ENCODE measurements at regions not wholly inside any gene's neighbourhood (a gene's known extent, or its start where the extent isn't known, plus 50 kb on each side); places are given as distances from the start of the nearest gene placed in this dataset.

DNA sequence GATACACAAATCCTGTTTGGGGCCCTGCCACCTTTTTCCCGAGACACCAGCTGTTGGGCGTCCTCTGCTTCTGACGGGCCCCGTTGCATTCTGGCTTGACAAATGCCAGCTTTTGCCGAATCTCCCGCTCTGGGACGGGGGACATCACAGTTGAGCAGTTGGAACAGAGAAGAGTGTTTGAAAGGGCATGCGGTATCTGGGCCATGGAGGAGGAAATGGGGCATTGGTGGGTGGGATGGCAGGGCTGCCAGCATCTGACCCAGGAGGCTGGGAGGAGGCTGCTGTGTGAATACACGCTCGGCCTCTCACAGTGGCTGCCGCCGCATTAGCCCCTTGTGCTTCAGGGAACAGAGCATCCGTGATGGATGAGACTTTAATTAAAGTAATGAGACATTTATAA, 184.3 kb upstream of the TNRC6C start:
- intact Hi-C loops (cut with micrococcal nuclease) = loop anchor here (5.0 kb wide), 1 partner anchor 232 kb away; no protein-coding TSS in a partner anchor
- Mint-ChIP-seq H3K27me3 (ENCODE audit: low read depth) (peaks cover 8% of the 10 kb centered on the region), H3K4me3 (ENCODE audit: low read depth) (no peak overlapping the region)

DNA sequence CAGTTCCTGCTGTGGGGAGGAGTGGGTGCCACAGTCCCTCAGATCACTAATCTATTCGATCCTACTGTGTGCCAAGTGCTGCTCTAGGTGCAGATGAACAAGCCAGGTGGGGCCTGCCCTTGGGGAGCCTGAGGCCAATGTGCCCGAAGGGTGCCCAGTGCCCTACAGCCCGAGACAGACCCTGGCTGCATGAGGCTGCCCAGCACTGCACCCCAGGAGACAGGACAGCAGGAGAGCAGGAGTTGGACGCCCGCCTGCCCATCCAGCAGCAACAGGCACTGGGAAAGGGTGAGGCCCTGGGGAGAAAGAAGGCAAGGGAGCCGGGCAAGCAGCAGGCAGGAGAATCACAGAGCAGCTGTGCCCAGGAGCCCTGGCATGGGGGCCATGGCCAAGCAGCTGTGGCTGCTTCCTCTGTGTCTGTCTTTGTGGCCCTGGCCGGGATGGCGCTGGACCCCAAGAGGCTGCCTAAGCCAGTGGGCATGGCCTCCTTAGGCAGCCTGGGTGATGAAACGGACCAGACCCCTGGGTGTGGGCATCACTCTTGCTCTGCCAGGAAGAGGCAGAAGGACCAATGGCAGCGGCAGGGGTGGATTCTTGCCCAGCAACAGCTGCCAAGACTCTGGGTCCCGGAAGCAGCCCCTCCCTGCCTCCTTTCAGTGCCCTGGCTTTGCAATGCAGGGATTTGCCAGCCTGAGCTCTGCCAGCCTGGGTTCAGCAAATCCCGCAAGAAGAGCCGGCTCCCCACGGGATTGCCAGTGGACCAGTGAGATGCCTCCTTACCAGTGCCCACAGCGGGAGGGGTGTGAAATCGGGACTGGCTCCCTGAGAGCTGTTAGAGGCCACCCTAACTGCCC, 179.6 kb upstream of the TNRC6C start:
- intact Hi-C loops (cut with micrococcal nuclease) = no loop called here

More for the DNA sequence above, 184.3 kb upstream of the TNRC6C start:
- no peak for DNase-seq (ENCODE audit: low spot score)
- Mint-ChIP-seq H3K27ac (no peak overlapping the region), H3K9me3 (no peaks in the 10 kb centered on the region), H3K36me3 (ENCODE audit: low read depth) (no peaks in the 10 kb centered on the region), H3K4me1 (ENCODE audit: low read depth) (peaks cover 12% of the 10 kb centered on the region)

DNA sequence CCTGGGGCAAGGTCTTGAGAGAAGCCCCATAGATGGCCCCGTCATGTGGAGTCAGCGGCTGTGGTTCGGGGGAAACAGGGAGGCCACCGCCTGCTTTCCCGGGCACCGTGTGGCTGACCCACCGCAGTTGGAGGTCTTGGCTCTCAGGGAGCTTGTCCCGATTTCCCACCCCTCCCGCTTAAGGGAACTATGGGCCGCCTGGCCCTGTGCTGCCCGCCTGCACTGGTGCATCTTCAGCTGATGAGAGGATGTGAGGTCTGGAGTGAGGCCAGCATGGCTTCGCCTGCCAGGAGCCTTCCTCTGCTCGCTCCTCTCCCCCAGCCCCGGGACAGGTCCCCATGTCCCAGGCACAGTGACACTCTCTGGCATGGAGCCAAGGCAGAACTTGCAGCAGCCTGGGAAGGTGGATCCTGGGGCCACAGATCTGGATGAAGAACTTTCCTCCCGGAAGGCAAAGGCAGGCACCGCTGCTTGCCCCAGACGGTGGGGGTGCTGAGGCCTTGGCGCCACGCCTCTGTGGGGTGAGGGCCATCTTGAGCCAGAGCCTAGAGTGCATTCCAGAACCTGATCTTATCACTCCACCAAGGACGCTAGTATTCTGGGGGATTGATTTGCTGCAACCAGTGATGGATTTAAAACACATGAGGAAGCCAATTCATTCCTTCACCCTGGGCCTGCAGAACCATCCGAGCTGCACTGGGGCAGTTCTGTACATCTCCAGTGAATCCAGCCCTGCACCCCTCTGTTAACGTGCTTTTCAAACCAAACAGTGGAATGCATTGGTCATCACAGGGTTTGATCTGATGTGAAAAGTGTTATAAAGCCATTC, 178.6 kb upstream of the TNRC6C start:
- H3K4me1 Mint-ChIP-seq (ENCODE audit: low read depth) = peaks cover 18% of the 10 kb centered on the region

More for the DNA sequence above, 179.6 kb upstream of the TNRC6C start:
- H3K9me3 Mint-ChIP-seq = no peaks in the 10 kb centered on the region
- no peaks in the 10 kb centered on the region for H3K36me3 Mint-ChIP-seq (ENCODE audit: low read depth)
- DNase-seq (ENCODE audit: low spot score) = no peak
- H3K27me3 Mint-ChIP-seq (ENCODE audit: low read depth) = no peaks in the 10 kb centered on the region
- no peak overlapping the region for H3K4me3 Mint-ChIP-seq (ENCODE audit: low read depth)
- H3K4me1 Mint-ChIP-seq (ENCODE audit: low read depth) = peaks cover 7% of the 10 kb centered on the region
- H3K27ac Mint-ChIP-seq = no peak overlapping the region

DNA sequence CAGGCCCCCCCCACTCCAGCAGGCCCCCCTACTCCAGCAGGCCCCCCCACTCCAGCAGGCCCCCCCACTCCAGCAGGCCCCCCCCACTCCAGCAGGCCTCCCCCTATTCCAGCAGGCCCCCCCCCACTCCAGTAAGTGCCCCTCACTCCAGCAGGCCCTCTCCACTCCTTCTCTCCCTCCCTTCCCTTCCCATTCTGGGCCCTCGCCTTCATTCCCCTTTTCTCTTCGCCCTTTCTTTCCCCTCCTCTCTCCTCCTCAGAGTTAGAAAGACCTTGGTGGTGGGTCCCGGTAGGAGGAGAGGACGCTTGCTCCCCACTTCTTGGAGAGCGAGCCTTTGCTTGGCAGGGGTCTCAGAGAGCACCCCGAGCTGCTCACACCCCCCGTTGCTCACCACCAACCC, 177.0 kb upstream of the TNRC6C start:
- no peak overlapping the region for H3K27ac Mint-ChIP-seq
- H3K27me3 Mint-ChIP-seq (ENCODE audit: low read depth) = no peaks in the 10 kb centered on the region
- intact Hi-C loops (cut with micrococcal nuclease) = loop anchor here (10.0 kb wide), 1 partner anchor 103 kb away; no protein-coding TSS in a partner anchor
- H3K9me3 Mint-ChIP-seq = no peaks in the 10 kb centered on the region
- DNase-seq (ENCODE audit: low spot score) = no peak
- no peaks in the 10 kb centered on the region for H3K36me3 Mint-ChIP-seq (ENCODE audit: low read depth)
- no peak overlapping the region for H3K4me3 Mint-ChIP-seq (ENCODE audit: low read depth)
- peaks cover 21% of the 10 kb centered on the region for H3K4me1 Mint-ChIP-seq (ENCODE audit: low read depth)

More for the DNA sequence above, 178.6 kb upstream of the TNRC6C start:
- no peak overlapping the region for H3K27ac Mint-ChIP-seq
- no peaks in the 10 kb centered on the region for H3K9me3 Mint-ChIP-seq
- no peaks in the 10 kb centered on the region for H3K27me3 Mint-ChIP-seq (ENCODE audit: low read depth)
- intact Hi-C loops (cut with micrococcal nuclease) = loop anchor here (10.0 kb wide), 1 partner anchor 105 kb away; no protein-coding TSS in a partner anchor
- H3K36me3 Mint-ChIP-seq (ENCODE audit: low read depth) = no peaks in the 10 kb centered on the region
- DNase-seq (ENCODE audit: low spot score) = no peak
- H3K4me3 Mint-ChIP-seq (ENCODE audit: low read depth) = no peak overlapping the region

DNA sequence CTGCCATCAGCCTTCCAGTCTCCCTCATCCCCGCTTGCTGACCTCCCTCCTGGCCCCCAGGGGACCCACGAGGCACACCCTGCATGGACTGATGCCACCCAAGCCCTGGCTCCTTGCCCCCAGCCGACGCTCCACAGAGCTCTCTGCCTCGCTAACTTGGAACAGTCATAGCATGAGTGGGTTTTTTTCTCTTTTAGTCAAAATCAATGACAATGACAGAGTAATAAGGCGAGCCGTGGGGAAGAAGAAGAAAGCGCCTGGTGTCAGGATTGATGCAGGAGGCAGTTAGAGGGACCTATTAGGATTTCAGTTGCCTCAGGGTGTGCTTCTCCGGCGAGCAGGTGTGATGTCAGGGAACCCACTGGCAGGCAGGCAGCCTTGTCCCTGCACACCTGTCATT, 176.3 kb upstream of the TNRC6C start:
- H3K27me3 Mint-ChIP-seq (ENCODE audit: low read depth) = no peaks in the 10 kb centered on the region
- H3K4me1 Mint-ChIP-seq (ENCODE audit: low read depth) = peaks cover 21% of the 10 kb centered on the region
- H3K27ac Mint-ChIP-seq = no peak overlapping the region
- no peaks in the 10 kb centered on the region for H3K9me3 Mint-ChIP-seq
- DNase-seq (ENCODE audit: low spot score) = no peak
- no peaks in the 10 kb centered on the region for H3K36me3 Mint-ChIP-seq (ENCODE audit: low read depth)
- intact Hi-C loops (cut with micrococcal nuclease) = loop anchor here (10.0 kb wide), 1 partner anchor 103 kb away; no protein-coding TSS in a partner anchor
- H3K4me3 Mint-ChIP-seq (ENCODE audit: low read depth) = no peak overlapping the region

DNA sequence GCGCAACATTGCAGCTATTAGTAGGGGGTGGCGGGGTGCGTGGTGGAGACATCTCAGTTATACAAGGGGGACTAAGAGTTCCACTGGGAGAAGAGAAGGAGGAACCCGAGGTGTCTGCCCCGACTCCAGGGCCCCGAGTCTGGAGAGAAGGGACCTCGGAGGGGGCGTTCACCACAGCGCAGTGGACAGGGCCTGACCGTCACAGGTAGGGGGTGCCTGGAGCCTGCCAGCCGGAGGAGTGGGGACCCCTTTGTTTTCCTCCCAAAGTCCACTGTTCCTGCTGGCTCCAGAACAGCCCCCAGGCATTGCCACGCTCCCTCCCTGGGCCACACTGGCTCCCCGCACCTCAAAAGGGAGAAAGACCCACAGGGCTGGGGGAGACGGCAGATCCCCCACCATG, 175.9 kb upstream of the TNRC6C start:
- peaks cover 21% of the 10 kb centered on the region for H3K4me1 Mint-ChIP-seq (ENCODE audit: low read depth)
- H3K36me3 Mint-ChIP-seq (ENCODE audit: low read depth) = no peaks in the 10 kb centered on the region
- peaks cover under 1% of the 10 kb centered on the region for H3K27me3 Mint-ChIP-seq (ENCODE audit: low read depth)
- intact Hi-C loops (cut with micrococcal nuclease) = loop anchor here (10.0 kb wide), 1 partner anchor 102 kb away; no protein-coding TSS in a partner anchor
- no peak overlapping the region for H3K4me3 Mint-ChIP-seq (ENCODE audit: low read depth)
- H3K9me3 Mint-ChIP-seq = no peaks in the 10 kb centered on the region
- DNase-seq (ENCODE audit: low spot score) = no peak
- H3K27ac Mint-ChIP-seq = no peak overlapping the region

DNA sequence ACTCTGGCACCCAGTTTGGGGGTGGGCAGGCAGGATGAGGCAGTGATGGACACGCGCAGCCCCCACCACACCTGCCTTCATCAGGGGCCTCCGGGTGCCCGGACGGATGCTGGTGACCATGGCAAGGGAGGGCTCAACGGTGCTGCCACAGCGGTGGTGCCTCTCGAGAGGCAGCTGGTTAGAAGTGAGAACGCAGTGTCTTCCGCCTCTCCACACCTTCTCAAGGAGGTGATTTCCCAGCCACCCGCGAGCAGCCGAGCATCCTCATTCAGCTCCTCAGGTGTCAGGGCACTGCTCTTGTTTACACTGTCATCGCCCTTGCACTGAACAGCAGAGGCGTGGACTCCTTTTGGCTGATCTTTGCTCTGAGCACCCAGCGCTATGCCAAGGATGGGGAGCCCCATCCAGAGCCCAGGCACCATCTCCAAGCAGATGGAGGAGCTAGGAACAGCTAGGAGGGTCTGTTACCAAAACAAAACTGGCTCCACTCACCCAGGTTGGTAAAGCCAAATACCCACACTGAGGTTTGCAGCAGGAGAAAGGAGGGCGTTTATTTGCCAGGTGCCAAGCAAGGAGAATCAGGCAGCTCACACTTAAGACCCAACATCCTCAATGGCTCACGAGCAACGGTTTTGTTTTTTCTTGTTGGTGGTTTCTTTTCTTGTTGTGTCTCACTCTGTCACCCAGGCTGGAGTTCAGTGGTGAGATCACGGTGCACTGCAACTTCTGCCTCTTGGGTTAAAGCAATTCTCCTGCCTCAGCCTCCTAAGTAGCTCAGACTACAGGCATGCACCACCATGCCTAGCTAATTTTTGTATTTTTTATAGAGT, 174.3 kb upstream of the TNRC6C start:
- H3K4me3 Mint-ChIP-seq (ENCODE audit: low read depth) = peak overlapping the region; percentile 53
- DNase-seq (ENCODE audit: low spot score) = peak; percentile 40
- intact Hi-C loops (cut with micrococcal nuclease) = loop anchor here (10.0 kb wide), 1 partner anchor 101 kb away; no protein-coding TSS in a partner anchor

DNA sequence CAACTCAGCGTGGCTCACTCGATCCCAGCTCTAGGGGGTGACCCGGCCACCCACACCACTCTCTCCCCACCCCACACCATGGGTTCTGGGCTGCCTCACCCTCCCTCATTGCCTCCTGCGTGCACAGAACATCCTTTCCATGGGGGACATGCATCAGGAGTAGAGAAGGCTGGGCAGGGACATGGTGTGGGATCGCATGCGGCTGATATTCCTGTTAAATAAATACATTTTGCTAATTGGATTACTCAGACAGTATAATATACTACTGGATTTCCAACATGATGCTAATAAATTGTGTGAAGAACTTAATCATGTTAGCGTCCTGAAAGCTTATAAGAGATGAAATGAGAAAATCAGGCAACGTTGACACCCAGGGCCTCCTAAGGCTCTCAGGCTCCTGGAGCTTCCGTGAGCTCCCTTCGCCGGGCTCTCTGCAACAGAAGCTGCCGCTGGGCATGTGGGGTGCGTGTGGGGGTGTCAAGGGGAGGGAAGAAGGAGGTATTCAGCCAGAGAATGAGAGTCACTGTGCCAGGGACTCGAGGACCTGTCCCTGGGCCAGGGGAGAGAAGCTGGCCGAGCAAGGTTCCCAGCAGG, 173.1 kb upstream of the TNRC6C start:
- H3K27ac Mint-ChIP-seq = no peak overlapping the region
- no peak for DNase-seq (ENCODE audit: low spot score)
- peaks cover 21% of the 10 kb centered on the region for H3K4me1 Mint-ChIP-seq (ENCODE audit: low read depth)
- H3K4me3 Mint-ChIP-seq (ENCODE audit: low read depth) = no peak overlapping the region
- peaks cover 5% of the 10 kb centered on the region for H3K27me3 Mint-ChIP-seq (ENCODE audit: low read depth)
- no peaks in the 10 kb centered on the region for H3K36me3 Mint-ChIP-seq (ENCODE audit: low read depth)
- no peaks in the 10 kb centered on the region for H3K9me3 Mint-ChIP-seq
- intact Hi-C loops (cut with micrococcal nuclease) = loop anchor here (10.0 kb wide), 1 partner anchor 99 kb away; no protein-coding TSS in a partner anchor

More for the DNA sequence above, 174.3 kb upstream of the TNRC6C start:
- Mint-ChIP-seq H3K36me3 (ENCODE audit: low read depth) (no peaks in the 10 kb centered on the region), H3K9me3 (no peaks in the 10 kb centered on the region), H3K4me1 (ENCODE audit: low read depth) (peaks cover 21% of the 10 kb centered on the region), H3K27me3 (ENCODE audit: low read depth) (peaks cover 5% of the 10 kb centered on the region), H3K27ac (peak overlapping the region; percentile 76)

DNA sequence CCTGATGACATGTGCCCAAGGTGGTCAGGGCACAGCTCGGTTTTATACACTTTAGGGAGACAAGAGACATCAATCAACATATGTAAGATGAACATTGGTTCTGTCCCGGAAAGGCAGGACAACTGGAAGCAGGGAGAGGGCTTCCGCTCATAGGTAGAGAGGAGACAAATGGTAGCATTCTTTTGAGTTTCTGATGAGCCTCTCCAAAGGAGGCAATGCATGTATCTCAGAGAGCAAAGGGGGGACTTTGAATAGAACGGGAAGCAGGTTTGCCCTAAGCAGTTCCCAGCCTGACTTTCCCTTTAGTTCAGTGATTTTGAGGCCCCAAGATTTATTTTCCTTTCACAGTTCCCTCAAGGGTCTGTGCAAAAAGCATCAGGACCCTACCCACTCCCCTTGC, 172.4 kb upstream of the TNRC6C start:
- intact Hi-C loops (cut with micrococcal nuclease) = loop anchor here (10.0 kb wide), 1 partner anchor 99 kb away; no protein-coding TSS in a partner anchor

DNA sequence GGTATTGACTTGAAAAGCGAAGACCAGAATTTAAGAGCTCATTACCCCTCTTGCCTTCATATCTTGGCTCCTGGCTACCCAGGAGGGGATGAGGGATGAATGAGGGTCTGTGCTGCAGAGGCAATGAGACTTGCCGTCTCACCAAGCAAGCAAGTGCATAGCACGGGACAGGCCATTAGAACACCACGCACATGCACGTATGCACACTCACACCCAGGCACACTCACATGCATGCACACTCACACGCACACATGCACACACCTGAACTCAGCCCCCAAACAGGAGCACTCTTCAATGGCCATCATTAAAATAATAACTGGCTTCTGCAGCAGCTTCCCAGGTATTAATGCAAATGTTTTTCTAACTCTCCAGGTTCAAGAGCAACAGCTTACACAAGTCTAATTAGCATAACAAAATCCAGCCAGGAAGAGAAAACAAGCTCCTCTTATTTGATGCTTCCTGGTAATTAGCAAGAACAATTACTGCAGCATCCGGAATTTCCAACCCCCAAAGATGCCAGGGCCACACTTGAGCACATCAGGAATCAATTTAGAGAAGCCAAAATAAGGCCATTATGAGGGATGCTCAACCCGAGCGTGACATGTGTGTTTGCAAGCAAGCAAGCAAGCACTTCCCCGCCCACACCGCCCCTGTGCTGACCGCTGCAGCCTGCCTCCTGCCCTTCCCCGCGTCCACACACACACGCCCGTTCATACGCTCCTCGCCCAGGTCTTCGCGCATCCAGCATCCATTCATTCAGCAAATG, 171.6 kb upstream of the TNRC6C start:
- no peaks in the 10 kb centered on the region for H3K36me3 Mint-ChIP-seq (ENCODE audit: low read depth)
- no peak overlapping the region for H3K27ac Mint-ChIP-seq
- peaks cover 21% of the 10 kb centered on the region for H3K4me1 Mint-ChIP-seq (ENCODE audit: low read depth)
- DNase-seq (ENCODE audit: low spot score) = no peak
- peaks cover 5% of the 10 kb centered on the region for H3K27me3 Mint-ChIP-seq (ENCODE audit: low read depth)
- no peaks in the 10 kb centered on the region for H3K9me3 Mint-ChIP-seq
- intact Hi-C loops (cut with micrococcal nuclease) = loop anchor here (10.0 kb wide), 1 partner anchor 98 kb away; no protein-coding TSS in a partner anchor
- H3K4me3 Mint-ChIP-seq (ENCODE audit: low read depth) = no peak overlapping the region

More for the DNA sequence above, 172.4 kb upstream of the TNRC6C start:
- no peaks in the 10 kb centered on the region for H3K9me3 Mint-ChIP-seq
- H3K36me3 Mint-ChIP-seq (ENCODE audit: low read depth) = no peaks in the 10 kb centered on the region
- peaks cover 5% of the 10 kb centered on the region for H3K27me3 Mint-ChIP-seq (ENCODE audit: low read depth)
- no peak for DNase-seq (ENCODE audit: low spot score)
- peaks cover 21% of the 10 kb centered on the region for H3K4me1 Mint-ChIP-seq (ENCODE audit: low read depth)
- no peak overlapping the region for H3K4me3 Mint-ChIP-seq (ENCODE audit: low read depth)
- no peak overlapping the region for H3K27ac Mint-ChIP-seq

DNA sequence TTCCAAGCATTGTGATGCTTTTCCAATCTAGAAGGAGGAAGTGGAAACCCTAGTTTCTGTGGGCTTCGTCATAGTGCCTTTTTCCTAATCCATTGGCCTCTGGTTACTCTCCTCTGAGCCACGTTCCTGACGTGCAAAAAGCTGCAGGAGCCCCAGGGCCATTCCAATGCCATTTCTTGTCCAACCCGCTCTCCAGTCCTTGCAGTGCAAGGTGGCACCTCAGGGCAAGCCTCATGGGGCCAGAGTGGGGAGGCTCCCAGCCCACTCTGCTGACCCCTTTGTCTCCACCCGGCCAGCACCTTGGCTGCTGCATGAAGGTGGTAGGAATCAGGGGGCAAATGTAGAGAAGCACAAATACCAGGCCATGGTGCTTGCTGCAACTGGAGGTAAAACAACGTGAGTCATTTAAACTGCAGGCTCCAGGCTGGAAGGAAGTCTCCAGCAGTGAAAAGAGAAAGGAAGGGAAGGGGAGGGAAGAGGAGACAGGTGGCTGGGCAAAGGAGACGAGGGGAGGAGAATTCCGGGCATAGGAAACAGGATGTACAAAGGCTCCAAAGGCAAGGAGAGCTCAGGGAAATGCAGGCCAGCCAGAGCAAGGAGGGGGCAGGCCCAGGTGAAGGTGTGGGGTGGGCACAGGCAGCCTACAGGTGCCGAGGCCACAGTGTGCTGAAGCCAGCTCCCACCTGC, 168.2 kb upstream of the TNRC6C start:
- Mint-ChIP-seq H3K9me3 (no peaks in the 10 kb centered on the region), H3K4me1 (ENCODE audit: low read depth) (no peaks in the 10 kb centered on the region)
- intact Hi-C loops (cut with micrococcal nuclease) = no loop called here

More for the DNA sequence above, 168.2 kb upstream of the TNRC6C start:
- no peaks in the 10 kb centered on the region for H3K36me3 Mint-ChIP-seq (ENCODE audit: low read depth)
- H3K27ac Mint-ChIP-seq = no peak overlapping the region
- peaks cover 14% of the 10 kb centered on the region for H3K27me3 Mint-ChIP-seq (ENCODE audit: low read depth)
- no peak for DNase-seq (ENCODE audit: low spot score)
- H3K4me3 Mint-ChIP-seq (ENCODE audit: low read depth) = no peak overlapping the region

Measured in activated T-helper 2 cell treated with anti-CD3 and anti-CD28 coated beads, Interferon-gamma antibody, Interleukin-2, Interleukin-4, amounts not matched to agents 10 μg/mL and 5 μg/mL and 100 μg/mL, durations not matched to agents 14 hours and 24 hours and 36 hours (primary cell).